GM15510 (cell line): ENCODE measurements at regions not wholly inside any gene's neighbourhood (a gene's known extent, or its start where the extent isn't known, plus 50 kb on each side); places are given as distances from the start of the nearest gene placed in this dataset.

Experiments
- POLR2A ChIP-seq: IDR thresholded peaks from 3 replicates; pipeline ENCODE4 v1.6.1; 2011; ENCODE audit warnings: borderline replicate concordance; ENCODE audit not compliant: insufficient read length; ENCODE audit errors: extremely low read depth

DNA sequence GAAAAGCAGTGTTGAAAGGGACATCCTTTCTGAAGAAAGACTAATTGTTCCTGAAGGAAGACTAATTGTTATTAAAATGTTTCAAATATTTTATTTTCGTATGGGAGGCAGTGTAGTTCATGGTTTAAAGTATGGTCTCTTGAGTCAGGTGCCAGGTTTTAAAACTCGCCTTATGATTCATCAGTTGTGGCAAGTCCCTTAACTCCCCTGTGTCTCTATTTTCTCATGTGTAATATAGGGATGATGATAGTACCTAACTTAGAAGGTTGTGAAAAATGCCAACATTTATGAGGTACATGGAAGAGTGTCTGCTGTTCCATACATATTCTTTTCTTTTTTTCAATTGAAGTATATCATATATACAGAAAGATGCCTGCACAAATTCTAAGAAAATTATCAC, 414.2 kb upstream of the DIPK2B start:
- TF ChIP-seq POLR2A = no peak

DNA sequence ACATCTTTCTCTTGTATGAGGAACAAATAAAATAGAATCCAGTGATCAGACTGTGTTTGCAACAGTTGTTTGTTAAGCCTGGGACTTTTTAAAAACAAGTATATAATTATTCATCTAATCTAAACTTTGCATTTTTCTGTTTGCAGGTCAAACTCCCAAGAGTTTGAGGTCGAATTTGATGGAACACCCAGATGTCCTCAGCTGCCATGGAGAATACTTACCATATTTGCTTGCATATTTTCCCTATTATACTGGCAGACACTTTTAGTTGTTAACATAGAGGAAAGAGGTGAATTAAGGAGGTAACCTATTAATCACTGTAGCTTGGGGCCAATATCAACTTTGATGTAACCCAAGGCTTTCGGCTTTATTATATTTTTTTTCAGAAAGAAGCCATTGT, 401.5 kb upstream of the DIPK2B start:
- no peak for TF ChIP-seq POLR2A

DNA sequence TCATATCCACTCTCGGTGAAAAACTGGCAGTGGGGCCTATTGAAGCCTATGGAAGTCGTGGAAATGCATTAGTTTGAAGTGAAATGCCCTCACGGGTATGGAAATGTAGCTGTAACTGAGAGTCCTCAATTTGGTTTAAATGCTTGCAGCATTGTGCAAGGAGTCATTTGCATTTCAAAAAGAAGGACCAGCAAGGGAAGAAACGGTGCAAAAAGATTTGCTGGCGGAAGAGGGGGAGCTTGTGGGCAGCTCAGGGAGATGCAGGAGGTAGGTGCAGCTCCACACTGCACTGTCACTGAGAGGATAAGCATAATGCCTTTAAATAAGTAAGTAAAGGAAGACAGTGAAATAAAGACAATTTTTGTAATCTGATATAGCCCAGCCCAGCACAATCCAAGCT, 400.4 kb upstream of the DIPK2B start:
- no peak for TF ChIP-seq POLR2A

DNA sequence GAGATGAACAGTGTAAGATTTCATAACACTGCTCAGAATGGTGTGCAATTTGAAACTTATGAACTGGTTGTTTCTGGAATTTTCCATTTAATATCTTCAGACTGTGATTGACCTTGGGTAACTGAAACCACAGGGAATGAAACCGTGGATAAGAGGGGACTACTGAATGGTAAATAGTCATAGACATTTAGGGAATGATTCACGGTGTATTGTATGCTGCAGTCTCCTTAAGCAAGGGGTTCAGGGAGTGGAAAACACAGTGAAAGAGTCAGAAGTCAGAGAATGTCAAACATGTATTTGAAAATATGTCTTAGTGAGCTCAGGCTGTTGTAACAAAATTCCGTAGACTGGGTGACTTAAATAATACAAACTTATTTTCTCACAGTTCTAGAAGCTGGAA, 398.2 kb upstream of the DIPK2B start:
- TF ChIP-seq POLR2A = no peak

DNA sequence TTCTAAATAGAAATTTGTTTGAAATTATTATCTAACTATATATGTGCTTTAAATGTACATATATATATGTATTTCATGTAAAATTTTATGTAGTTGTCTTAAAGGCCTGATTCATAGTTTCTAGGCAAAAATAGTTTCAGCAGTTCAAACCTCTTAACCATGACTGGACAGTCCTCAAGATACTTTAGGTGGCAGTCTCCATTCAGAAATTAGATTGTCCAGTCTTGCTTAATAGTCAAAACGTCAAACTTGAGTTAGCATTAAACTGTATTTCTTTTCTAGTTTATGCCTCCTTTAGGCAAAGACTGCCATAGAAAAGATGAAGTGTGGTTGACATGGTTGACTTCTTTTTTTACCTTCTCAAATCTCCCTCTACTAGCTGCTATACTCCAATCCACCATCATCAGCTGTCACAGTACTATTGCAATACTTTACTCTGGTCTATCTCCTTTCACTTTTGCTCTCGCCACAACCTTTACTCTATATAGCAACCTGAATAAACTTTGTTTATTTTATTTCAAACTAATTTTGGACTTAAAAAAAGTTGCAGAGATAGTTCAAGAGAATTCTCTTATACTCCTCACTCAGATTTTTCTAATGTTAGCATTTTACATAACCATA, 395.6 kb upstream of the DIPK2B start:
- TF ChIP-seq POLR2A = no peak

DNA sequence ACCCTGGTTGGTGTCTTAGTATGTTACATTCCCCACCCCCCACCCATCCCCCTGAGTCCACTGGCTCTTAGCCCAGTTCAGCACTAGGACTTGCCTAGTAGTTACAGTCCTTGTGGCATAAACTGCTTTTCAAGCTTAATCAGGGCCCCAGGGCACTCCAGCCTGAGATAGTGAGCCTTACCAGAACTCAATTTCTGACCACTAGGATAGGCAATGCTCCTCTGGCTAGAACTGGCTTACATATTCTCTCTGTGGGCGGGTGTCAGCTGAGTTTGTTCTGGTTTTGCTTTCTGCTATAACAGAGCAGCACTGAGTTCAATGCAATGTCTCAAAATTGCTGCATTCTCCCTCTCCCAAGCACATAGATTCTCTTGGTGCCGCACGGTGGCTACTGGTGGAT, 391.4 kb upstream of the DIPK2B start:
- TF ChIP-seq POLR2A = no peak

DNA sequence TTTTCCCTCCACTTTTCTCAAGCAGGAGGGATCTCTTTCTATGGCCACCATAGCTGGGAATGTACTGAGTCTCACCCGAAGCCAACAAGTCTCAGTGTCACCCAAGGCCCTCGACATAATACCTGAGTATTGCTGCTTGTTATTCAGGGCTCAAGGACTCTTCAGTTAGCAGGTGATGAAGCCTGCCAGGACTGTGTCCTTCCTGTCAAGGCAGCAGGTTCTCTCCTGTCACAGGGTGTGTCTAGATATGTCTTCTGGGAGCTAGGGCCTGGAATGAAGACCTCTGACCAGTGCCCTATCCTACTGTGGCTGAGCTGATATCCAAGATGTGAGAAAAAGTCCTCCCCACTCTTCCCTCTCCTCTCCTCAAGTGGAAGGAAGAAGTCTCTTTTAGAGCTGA, 391.0 kb upstream of the DIPK2B start:
- TF ChIP-seq POLR2A = no peak

DNA sequence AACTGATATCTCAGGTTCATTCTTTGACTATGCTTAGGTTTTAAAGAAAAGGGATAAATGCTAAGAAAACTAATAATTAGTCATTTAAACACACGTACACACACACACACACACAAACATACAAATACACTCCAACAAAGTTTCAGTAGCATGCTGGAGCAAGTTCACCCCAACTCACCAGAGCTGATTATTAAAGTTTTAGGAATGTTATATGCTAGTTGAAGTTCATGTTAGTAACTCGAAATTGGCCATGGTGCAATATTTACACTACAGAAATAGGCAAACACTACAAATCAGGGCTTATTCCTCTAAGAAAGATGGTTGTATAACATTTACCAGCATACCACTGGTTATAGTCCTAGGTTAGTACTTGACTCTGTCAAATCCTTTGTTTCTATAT, 384.0 kb upstream of the DIPK2B start:
- no peak for TF ChIP-seq POLR2A

DNA sequence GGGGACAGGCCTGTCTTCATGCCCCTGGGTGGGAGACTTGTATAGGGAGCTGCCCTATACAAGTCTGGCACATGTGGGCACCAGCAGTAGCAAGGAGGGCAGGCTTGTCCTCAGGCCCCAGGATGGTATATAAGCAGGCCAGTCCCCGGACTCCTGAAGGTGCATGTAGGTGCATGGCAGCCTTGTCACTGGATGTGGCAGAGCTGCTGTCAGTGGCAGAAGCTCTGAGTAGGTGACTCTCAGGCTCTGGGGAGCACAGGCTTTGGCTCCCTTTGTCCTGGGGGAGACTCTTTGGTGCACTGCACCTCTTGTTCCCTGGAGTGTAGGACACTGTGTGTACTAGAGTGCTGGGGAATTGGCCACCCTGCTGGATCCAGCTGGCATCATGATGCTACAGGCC, 376.7 kb upstream of the DIPK2B start:
- no peak for TF ChIP-seq POLR2A

DNA sequence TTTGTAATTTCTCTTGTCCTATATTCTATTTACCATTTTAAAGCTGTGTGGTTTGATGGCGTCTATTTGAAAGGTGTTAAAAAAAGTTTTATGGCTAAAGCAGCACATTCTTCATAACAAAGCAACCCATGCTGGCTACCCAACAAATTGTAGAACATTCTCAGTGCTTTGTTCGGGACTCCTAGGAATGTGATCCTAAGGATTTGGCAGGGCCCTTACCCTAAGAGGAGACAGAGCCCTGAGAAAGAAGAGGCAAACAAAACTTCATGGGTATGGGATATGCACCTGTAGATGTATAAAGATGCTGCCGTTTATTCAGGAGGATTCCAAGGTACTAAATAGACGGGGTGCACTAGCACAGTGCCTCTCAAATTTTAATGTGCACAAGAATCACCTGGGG, 370.8 kb upstream of the DIPK2B start:
- TF ChIP-seq POLR2A = no peak

DNA sequence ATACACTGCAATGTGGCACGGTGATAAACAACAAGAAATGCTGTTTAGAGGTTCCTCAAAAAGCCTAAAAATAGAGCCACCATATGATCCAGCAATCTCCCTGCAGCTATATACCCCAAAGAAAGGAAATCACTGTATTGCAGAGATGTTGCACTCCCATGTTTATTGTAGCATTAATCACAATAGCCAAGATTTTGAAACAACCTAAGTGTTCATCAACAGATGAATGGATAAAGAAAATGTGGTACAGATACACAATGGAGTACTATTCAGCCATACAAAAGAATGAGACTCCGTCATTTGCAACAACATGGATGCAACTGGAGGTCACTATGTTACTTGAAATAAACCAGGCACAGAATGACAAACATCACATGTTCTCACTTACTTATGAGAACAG, 365.8 kb upstream of the DIPK2B start:
- no peak for TF ChIP-seq POLR2A

DNA sequence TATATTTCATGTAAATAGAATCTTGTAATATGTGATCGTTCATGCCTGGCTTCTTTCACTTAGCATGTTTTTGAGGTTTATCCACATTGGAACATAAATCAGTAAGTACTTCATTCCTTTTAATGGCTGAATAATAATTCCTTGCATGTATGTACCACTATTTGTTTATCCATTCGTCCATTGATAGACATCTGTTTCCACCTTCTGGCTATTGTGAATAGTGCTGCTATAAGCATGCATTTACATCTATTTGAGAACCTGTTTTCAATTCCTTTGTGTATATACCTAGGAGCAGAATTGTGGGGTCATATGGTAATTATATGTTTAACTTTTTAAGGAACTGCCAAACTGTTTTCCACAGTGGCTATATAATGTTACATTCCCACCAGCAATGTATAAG, 356.7 kb upstream of the DIPK2B start:
- no peak for TF ChIP-seq POLR2A

DNA sequence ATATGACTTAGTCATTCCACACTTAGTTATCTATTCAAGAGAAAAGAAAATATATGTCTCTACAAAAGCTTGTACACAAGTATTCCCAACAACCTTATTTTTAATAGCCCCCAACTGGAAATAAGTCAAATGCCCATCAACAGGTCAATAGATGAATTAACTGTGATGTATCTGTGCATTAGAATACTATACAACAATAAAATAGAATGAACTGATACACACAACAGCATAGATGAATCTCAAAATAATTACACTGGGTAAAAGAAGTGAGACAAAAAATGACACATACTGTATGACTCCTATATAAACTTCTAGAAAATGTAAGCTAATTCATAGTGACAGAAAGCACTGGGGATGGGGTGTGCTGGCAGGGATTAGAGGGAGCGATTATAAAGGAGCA, 354.1 kb upstream of the DIPK2B start:
- TF ChIP-seq POLR2A = no peak

DNA sequence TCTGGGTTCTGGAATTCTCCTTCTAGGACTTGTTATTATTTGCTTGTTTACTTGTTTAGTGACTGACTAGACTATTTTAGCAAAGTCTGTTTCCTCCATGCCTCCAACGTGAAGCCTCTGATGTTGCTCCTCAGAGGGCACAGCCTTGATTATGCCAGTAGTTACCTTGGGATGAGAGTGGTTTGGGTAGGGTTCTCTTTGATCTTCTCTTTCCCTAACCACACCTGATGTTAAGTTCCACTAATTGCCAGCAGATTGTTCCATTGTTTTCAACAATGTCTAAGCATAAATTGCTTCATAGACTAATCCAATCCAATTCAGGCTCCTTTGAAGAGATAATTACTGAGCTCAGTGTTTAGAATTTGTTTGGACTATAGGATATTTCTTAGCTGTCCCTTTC, 352.7 kb upstream of the DIPK2B start:
- no peak for TF ChIP-seq POLR2A

DNA sequence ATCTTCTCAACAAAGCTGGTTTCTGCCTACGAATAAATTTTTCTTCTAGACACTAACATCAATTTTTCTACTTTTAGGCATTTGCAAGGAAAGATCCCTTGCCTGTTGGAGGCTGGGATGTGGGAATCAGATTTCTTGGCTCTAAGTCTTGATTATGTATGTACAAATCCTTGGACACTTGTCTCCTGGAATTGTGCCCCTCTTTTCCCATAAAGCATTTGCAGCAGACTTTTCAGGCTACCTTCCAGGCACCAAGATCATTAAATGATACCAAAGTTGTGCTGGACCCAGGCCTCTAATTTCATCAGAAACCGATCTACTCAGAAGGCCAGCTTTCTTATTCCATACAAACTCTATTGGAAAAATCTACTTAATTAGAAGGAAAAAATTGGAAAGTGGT, 339.5 kb upstream of the DIPK2B start:
- TF ChIP-seq POLR2A = no peak

DNA sequence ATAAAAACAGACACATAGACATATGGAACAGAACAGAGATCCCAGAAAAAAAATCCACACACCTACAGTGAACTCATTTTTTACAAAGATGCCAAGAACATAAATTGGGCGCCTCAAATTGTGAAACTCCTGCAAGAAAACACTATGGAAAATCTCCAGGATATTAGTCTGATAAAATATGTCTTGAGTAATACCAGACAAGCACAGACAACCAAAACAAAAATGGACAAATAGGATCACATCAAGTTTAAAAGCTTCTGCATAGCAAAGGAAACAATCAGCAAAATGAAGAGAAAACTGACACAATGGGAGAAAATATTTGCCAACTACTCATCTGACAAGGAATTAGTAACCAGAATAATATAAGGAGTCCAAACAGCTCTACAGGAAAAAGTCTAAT, 337.3 kb upstream of the DIPK2B start:
- TF ChIP-seq POLR2A = no peak

DNA sequence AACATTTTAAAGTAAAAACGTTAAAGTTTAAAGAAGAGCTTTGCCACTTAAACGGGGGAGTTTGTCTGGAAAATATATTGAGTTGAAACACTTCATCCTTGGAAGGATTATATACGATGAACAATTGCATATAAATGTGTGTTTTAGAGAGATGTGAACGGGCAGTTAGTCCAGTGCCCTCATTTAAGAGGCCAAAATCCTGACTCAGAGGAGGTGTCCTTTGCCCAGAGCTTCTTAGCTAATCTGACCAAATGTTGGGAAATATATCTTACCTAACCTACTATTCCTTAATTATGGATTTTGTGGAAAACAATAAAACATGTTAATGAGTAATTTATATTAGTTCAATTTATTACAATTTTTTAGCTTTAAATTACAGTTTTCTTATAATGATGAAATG, 327.2 kb upstream of the DIPK2B start:
- TF ChIP-seq POLR2A = no peak
